Eye (tissue), 1 donor: ENCODE measurements at regions not wholly inside any gene's neighbourhood (a gene's known extent, or its start where the extent isn't known, plus 50 kb on each side); places are given as distances from the start of the nearest gene placed in this dataset.

Experiments
- DNase-seq: peaks from one replicate; pipeline ENCODE4 v3.0.0-alpha.2; 2015

DNA sequence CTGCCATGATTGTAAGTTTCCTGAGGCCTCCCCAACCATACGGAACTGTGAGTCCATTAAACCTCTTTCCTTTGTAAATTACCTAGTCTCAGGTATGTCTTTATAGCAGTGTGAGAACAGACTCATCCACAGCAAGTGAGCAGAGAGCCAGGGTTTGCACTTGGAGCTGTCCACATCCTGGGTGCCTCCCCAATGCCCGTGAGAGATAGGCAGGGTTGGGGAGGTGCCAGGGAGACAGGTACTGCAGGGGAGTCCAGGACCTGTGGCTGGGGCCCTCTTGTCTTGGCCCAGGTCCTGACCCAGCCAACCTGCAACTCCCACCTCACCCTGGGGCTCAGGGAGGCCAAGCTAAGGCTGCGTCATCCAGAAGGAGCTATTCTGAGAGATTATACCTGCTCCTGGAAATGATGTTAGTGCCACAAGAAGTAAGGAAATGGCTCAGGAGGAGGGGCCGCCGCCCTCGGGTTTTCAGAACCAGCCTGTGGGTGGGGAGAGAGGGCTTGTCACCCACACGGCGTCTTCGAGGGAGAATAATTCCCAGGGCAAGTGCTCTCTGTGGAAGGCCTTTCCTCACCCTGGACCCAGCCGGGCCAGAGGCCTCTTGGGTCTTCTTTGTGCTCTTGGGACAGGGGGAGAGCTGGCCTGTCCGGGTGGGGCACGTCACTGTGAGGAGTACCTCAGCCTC, 66.5 kb downstream of the ADRA2C start:
- no peak for DNase-seq

DNA sequence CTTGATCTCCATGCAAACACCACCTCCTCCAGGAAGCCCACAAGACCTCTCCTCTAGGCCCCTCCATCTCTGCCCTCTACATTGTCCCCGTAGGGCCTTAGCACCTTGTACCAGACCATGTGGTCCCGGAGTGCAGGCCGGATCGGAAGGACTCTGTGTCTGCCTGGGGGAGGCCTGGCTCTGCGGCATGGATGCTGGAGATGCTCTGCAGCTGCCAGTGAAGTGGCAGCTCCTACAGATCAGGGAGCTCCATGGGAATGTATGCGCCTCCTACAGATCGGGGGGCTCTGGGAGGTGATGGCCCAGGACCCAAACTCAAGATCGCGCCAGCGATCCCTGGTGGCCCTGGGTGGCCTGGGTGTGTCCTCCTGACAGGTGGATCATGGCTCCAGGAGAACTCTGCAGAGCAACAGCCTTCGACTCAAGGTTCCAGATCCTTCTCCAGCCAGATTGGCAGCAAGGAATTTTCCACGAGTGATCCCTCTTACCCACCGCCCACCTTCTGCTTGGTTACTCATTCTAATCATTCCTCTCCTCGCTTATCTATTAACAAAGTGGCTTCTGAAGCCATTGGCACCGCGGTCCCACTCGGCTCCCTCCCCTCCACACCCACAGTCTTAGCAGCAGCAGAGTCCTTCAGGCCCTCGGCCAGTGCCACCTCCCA, 67.3 kb downstream of the ADRA2C start:
- DNase-seq: no peak

GRCh38 chr4:3834186-3834662, 68.0 kb downstream of the ADRA2C start:
- no peak for DNase-seq

- DNase-seq: peak; percentile 19
Measured at GRCh38 chr4:3834663-3835521, 68.7 kb downstream of the ADRA2C start.

DNA sequence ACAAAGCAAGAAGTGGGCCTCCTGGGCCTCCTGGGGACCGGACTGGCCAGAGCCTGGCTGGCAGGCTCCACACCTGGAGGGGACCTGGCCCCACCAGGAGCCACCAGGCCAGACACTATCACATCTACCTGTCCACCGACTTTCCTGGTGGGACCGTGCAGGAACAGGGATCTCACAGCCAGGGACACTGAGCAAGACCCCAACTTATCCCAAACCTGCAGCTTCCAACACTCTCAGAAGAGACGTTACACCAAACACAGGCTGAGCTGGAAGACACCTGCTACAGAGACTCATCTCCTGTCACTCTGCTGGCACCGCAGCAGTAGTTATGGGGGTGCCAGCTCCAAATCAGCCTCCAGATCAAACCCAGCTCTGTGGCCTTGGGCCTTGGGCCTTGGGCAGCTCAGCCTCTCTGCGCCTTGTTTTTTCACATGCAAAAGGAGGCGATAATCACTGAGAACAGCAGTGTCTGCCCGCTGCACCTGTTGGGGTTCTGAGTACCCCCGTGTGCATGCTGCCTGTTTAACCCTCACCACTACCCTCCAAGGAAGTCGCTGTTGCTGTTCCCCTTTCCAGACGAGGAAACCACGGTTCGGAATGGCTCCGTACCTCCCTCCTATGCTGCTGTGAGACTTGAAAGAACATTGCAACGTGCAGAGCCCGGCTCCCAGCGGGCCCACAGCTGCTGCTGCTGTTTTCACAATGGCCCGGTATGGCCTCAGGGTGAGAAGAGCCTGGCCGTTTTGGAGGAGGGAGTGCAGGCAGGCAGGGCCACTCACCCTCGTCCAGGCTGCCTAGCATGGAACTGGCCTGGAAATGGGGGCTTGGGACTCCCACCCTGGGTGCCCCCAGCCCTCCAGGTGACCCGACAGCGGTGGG, 69.6 kb downstream of the ADRA2C start:
- no peak for DNase-seq

GRCh38 chr4:3836406-3836755, 70.2 kb downstream of the ADRA2C start:
- DNase-seq: no peak

GRCh38 chr4:3836756-3837601, 70.8 kb downstream of the ADRA2C start:
- DNase-seq: no peak

DNA sequence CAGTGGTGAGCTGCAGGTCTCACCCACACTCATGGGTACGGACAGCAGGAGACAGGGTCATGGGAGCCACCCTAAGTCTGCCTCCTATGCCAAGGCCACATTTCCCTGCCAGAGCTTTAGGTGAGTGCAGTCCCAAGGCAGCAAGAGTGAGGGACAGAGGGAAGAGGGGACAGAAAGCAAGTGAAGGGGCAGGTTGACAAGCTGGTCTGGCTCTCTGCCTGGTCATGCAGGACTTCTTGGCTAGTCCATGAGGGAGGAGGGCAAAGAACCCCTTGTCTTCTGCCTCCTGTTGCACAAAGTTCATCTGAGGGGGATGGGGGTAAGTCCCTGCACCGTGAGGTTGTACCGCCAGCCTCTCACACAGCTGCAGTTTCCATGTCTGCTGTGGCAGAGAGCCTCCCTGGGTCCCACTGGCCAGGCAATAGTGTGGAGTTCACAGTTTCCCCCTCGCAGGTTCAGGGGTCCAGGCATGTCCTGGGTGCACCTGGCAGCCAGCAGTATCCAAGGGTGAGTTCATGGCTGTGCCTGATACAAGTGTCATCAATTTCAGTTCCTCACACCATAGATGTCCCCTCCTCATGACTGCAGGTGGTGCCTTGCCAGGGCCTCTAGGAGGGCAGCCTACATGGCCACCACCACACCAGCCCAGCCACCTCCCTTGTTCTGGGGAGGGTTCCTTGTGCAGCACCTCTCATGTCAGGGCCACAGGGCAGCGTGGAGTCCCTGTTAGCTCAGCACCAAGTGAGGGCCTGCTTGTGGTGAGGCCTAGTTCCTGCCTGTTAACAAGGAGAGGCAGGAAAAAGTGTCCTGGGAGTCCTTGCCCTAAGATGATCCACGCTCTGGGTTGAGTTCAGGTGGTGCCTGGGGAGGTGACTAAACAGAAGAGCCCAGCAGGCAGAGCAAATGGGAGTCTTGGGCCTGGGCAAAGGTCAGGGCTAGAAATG, 72.5 kb downstream of the ADRA2C start:
- no peak for DNase-seq

- DNase-seq: no peak
Measured at GRCh38 chr4:3845094-3845743, 79.0 kb downstream of the ADRA2C start.

- DNase-seq: no peak
Measured at GRCh38 chr4:3845744-3846429, 79.7 kb downstream of the ADRA2C start.

- DNase-seq: no peak
Measured at GRCh38 chr4:3847211-3847940, 81.2 kb downstream of the ADRA2C start.

- no peak for DNase-seq
Measured at GRCh38 chr4:3848323-3848722, 82.1 kb downstream of the ADRA2C start.

DNA sequence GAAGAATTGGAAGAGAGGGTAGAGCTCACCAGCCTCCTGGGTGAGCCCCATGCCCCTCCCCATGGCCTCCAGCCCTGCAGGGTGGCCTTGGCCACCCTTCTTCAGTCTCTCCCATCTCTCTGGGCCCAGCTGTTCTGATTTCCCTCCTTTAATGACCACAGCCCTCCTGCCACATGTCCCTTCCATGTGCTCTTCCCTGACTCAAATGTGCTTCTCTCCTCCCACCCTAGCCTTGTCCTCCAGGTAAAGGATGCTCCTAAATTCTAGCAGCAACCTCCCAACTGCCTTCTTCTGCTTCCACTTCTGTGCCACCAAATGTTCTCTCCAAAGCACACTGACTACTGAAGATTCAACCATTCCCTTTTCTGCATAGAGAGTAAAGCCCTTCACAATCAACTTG, 83.0 kb downstream of the ADRA2C start:
- no peak for DNase-seq

DNA sequence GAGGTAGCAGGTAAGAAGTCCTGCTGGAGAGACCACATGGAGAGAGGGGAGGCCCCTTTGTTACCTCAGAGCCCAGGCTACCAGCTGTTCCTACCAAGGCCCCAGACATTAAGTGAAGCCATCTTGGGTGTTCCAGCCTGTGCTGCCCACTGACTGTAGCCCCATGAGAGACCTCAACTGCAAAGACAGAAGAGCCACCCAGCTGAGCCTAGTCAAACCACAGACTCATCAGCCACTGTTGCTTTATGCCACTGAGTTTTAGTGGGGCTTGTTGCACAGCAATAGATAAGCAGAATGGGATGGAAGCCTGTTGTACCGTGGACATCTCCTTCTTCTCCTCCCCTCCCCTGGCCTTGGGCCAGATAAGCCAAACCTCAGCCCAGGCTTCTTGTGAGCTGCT, 83.9 kb downstream of the ADRA2C start:
- DNase-seq: no peak

GRCh38 chr4:3851211-3851610, 85.0 kb downstream of the ADRA2C start:
- peak; percentile 38 for DNase-seq

DNA sequence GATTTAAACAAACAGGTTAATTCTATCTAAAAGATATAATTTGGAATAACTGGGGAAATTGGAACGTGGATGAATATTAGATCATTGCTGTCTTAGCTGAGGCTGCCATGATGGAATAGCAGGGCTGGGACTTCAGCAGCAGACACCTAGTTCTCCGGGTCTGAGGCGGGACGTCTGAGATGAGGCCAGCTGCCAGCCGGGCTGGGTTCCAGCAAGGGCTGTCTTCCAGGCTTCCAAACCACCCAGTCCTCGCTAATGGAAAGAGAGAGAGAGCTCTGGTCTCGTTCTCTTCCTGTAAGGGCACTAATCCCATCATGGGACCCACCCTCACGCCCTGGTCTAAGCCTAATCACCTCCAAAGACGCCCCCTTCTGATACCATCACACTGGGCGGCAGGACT, 85.7 kb downstream of the ADRA2C start:
- DNase-seq: no peak

- DNase-seq: no peak
Measured at GRCh38 chr4:3852309-3852708, 86.1 kb downstream of the ADRA2C start.

GRCh38 chr4:3852711-3853110, 86.5 kb downstream of the ADRA2C start:
- DNase-seq: no peak
